GM12878 (cell line): ENCODE measurements at regions not wholly inside any gene's neighbourhood (a gene's known extent, or its start where the extent isn't known, plus 50 kb on each side); places are given as distances from the start of the nearest gene placed in this dataset.

Experiments
- EZH2 ChIP-seq: IDR thresholded peaks from 2 replicates; pipeline ENCODE4 v1.6.1; 2012; ENCODE audit warnings: low read depth, mild to moderate bottlenecking, control low read depth, inconsistent platforms, low read length, borderline replicate concordance; ENCODE audit not compliant: control insufficient read depth
- POLR2AphosphoS5 ChIP-seq: IDR thresholded peaks from 2 replicates; pipeline ENCODE4 v1.6.1; 2011; ENCODE audit warnings: mild to moderate bottlenecking, low read length, inconsistent platforms

DNA sequence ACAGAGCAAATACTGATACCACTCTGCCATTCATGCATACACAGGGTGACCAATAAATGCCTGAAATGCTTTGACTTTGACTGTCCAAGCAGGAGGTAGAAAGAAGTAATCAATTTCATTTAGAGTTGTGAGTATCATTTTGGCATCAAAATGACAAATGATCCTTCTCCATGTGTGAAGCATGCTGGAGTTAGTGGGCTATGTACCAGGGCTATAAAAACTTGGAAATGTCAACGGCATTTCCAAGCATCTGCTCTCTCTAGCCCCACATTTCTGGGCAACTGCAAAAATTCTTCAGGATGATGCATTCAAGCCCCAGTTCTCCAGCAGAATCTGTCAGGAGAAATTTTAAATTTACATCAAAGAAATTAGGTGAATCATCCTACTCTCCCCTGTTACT lies 208.4 kb upstream of the PTBP2 start:
- no peak for TF ChIP-seq POLR2AphosphoS5
- no peak for TF ChIP-seq EZH2
